G401 (cell line): ENCODE measurements at regions not wholly inside any gene's neighbourhood (a gene's known extent, or its start where the extent isn't known, plus 50 kb on each side); places are given as distances from the start of the nearest gene placed in this dataset.

Experiments used
- DNase-seq: peaks from one replicate; pipeline ENCODE4 v3.0.0-alpha.2; 2015; ENCODE audit warnings: low spot score
- in situ Hi-C: cut with HindIII; loops from 2 replicates; pipeline ENCODE4 v1.10.0; 2016; ENCODE audit warnings: low sequenced_read_pairs, mixed read lengths

- no peak for DNase-seq
Measured at GRCh38 chr1:147444381-147444780, 96.9 kb upstream of the BCL9 start.

GRCh38 chr1:147451628-147452027, 89.7 kb upstream of the BCL9 start:
- DNase-seq: no peak
- in situ Hi-C loops: no loop called here

More at GRCh38 chr1:147444381-147444780, 96.9 kb upstream of the BCL9 start:
- in situ Hi-C loops: no loop called here

DNA sequence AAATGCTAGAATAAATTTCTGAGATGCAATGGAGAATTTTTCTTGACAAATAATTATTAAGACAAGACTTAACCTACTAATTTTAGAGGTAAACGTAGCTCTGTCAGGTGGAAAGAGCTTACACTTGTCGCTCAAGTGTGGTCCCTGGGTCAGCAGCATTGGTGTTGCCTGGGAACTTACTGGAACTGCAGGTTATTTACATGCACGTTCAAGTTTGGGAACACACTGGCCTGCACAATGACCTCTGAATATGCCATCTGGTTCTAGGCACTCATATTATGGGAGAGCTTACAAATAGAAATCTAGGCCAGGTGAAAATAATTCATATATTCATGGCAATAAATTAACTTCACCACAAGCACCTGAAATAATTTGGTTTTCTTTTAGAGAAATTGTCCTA, 88.5 kb upstream of the BCL9 start:
- in situ Hi-C loops: no loop called here
- no peak for DNase-seq

GRCh38 chr1:147463022-147463421, 78.3 kb upstream of the BCL9 start:
- DNase-seq: no peak
- in situ Hi-C loops: no loop called here

DNA sequence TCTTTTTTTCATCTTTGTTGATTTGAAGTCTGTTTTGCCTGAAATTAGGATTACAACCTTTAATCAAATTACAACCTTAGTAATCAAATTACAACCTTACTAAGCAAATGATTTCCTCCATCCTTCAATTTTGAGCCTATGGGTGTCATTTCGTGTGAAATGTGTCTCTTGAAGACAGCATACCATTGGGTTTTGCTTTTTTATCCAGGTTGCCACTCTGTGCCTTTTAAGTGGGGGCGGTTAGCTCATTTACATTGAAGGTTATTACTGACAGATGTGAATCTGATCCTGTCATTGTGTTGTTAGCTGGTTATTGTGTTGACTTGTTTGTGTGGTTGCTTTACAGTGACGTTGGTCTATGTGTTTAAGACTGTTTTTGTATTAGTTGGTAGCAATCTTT, 74.8 kb upstream of the BCL9 start:
- in situ Hi-C loops: no loop called here
- no peak for DNase-seq

- no peak for DNase-seq
- in situ Hi-C loops: no loop called here
Measured at GRCh38 chr1:147470079-147470478, 71.2 kb upstream of the BCL9 start.

- in situ Hi-C loops: no loop called here
- no peak for DNase-seq
Measured at GRCh38 chr1:147472489-147472888, 68.8 kb upstream of the BCL9 start.

DNA sequence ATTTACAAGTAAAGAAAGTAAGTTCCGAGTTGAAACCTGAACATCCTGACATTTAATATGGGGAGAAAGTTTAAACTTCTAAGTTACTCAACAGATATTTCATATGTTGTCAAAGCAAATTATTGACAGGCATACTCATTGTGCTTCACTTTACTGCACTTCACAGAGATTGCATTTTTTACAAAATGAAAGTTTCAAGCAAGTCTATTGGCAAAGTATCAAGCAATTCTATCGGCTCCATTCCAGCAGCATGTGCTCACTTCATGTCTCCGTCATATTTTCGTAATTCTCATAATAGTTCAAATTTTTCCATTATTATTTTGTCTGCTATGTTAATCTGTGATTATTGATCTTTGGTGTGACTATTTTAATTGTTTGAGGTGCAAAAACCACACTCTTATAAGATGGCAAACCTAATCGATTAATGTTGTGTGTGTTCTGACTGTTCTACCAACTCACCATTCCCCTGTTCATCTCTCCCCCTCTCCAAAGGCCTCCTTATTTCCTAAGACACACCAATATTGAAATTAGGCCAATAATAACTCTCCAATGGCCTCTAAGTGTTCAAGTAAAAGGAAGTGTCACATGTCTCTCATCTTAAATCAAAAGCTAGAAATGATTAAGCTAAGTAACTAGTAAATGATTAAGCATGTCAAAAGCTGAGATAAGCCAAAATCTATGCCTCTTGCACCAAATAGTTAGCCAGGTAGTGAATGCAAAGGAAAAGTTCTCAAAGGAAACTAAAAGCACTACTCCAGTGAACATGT, 68.2 kb upstream of the BCL9 start:
- DNase-seq: no peak
- in situ Hi-C loops: no loop called here

- DNase-seq: no peak
- in situ Hi-C loops: no loop called here
Measured at GRCh38 chr1:147473733-147474049, 67.6 kb upstream of the BCL9 start.

GRCh38 chr1:147475488-147475887, 65.8 kb upstream of the BCL9 start:
- in situ Hi-C loops: no loop called here
- no peak for DNase-seq

DNA sequence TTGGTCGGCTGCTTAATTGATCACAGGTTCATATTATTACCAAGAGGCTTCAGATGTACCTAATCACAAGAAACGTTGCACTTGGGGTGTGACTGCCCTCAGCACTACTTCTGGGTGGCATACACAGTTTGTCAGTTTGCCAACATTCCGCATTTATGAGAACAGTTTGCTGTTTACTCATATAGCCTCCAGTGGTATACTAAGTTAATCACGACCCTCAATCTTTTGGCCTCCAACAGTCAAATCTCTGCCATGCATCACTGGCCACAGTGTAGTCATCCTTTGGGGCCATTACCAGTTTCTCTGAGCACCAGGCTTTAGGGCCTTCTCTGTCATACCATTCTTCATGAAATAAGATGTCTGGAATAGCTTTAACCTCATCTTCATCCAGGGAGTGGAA, 62.8 kb upstream of the BCL9 start:
- in situ Hi-C loops: no loop called here
- no peak for DNase-seq

DNA sequence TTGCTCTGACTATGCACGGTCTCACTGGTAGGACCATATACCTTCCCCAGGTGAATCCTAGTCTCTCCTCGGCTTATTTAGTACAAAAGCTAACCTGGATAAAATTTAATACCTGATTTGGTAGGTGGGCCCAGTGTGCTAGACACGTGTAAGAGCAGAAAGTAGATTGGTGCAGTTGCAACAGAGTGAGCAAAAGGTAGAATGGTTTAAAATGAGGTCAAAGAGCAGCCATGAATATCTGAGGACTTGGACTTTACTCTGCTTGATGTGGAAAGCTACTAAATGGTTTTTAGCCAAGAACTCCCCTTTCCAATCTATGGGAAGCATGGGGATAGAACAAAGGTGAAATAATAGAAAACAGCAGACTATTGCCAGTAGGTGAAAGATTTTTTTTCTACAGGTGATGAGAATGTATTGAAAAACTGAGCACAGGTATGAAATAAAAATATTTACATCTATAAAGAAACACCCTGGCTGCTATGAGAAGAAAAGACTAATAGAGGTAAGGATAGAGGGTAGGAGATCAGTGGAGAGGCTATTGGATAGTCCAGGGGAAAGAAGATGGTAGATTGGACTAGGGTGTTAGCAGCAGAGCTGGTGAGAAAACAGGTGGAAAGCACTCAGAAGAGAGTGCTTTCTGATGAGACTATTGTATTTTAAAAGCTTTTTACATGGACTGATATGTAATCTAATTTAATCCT, 61.3 kb upstream of the BCL9 start:
- no peak for DNase-seq
- in situ Hi-C loops: no loop called here

- in situ Hi-C loops: no loop called here
Measured at GRCh38 chr1:147480565-147480935, 60.8 kb upstream of the BCL9 start.

GRCh38 chr1:147486876-147487656, 54.2 kb upstream of the BCL9 start:
- in situ Hi-C loops: no loop called here
- no peak for DNase-seq

More at GRCh38 chr1:147480565-147480935, 60.8 kb upstream of the BCL9 start:
- DNase-seq: no peak

DNA sequence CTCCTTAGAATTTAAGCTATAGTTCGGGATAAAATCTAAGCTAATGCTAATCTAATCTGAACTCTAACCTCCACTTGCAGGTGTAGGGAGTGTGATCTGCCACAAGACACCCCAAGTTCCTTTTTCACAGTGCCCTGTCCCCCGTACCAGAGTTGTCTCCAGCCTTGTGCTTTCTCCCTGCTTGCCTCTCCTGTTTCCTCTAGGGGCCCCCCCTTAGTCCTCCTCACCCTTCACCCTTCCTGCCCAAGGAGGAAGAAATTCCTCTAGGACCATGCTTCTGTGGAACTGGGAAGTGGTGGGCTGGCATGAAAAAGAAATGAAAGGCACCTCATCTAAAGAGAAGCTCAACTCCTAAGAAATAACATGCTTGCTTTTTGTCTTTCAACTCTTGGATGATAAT, 50.2 kb upstream of the BCL9 start:
- DNase-seq: no peak
- in situ Hi-C loops: no loop called here
